T-helper 1 cell treated with Interleukin-12 subunit alpha and Interleukin-12 subunit beta and Interleukin-4 antibody, amounts not matched to agents 30 μg/mL and 1 μg/mL, for 36 hours (primary cell): ENCODE measurements at regions not wholly inside any gene's neighbourhood (a gene's known extent, or its start where the extent isn't known, plus 50 kb on each side); places are given as distances from the start of the nearest gene placed in this dataset.

Experiments
- H3K27ac Mint-ChIP-seq: one replicate; pipeline ENCODE4 v1.8.0; 2021; ENCODE audit warnings: mild to moderate bottlenecking, mixed read lengths
- H3K27me3 Mint-ChIP-seq: one replicate; pipeline ENCODE4 v1.8.0; 2021; ENCODE audit warnings: low read depth, mixed read lengths
- H3K36me3 Mint-ChIP-seq: one replicate; pipeline ENCODE4 v1.8.0; 2021; ENCODE audit warnings: low read depth, mixed read lengths
- H3K4me1 Mint-ChIP-seq: one replicate; pipeline ENCODE4 v1.8.0; 2021; ENCODE audit warnings: low read depth, mixed read lengths
- H3K4me3 Mint-ChIP-seq: one replicate; pipeline ENCODE4 v1.8.0; 2021; ENCODE audit warnings: mild to moderate bottlenecking, moderate library complexity, mixed read lengths
- H3K9me3 Mint-ChIP-seq: one replicate; pipeline ENCODE4 v1.8.0; 2021; ENCODE audit warnings: mixed read lengths

- Mint-ChIP-seq H3K36me3 (no peaks in the 10 kb centered on the region), H3K27ac (no peak overlapping the region), H3K27me3 (no peaks in the 10 kb centered on the region), H3K9me3 (no peaks in the 10 kb centered on the region), H3K4me1 (no peaks in the 10 kb centered on the region), H3K4me3 (no peak overlapping the region)
Measured at GRCh38 chr14:54278087-54278486, 118.7 kb upstream of the CDKN3 start.

GRCh38 chr14:54278665-54279295 is 118.0 kb upstream of the CDKN3 start:
- Mint-ChIP-seq H3K36me3 (no peaks in the 10 kb centered on the region), H3K27me3 (no peaks in the 10 kb centered on the region), H3K4me1 (no peaks in the 10 kb centered on the region), H3K27ac (no peak overlapping the region), H3K9me3 (no peaks in the 10 kb centered on the region), H3K4me3 (no peak overlapping the region)

- no peaks in the 10 kb centered on the region for H3K4me1 Mint-ChIP-seq
- H3K4me3 Mint-ChIP-seq, result no peak overlapping the region
- H3K27me3 Mint-ChIP-seq, result peaks cover 3% of the 10 kb centered on the region
- H3K9me3 Mint-ChIP-seq, result no peaks in the 10 kb centered on the region
- no peaks in the 10 kb centered on the region for H3K36me3 Mint-ChIP-seq
- no peak overlapping the region for H3K27ac Mint-ChIP-seq
Measured at GRCh38 chr14:54282849-54283248, 114.0 kb upstream of the CDKN3 start.

GRCh38 chr14:54285030-54285429 is 111.8 kb upstream of the CDKN3 start:
- peaks cover 3% of the 10 kb centered on the region for H3K27me3 Mint-ChIP-seq
- no peak overlapping the region for H3K4me3 Mint-ChIP-seq
- no peak overlapping the region for H3K27ac Mint-ChIP-seq
- H3K36me3 Mint-ChIP-seq, result no peaks in the 10 kb centered on the region
- H3K4me1 Mint-ChIP-seq, result no peaks in the 10 kb centered on the region
- H3K9me3 Mint-ChIP-seq, result no peaks in the 10 kb centered on the region

- Mint-ChIP-seq H3K9me3 (no peaks in the 10 kb centered on the region), H3K27ac (no peak overlapping the region), H3K27me3 (peaks cover 25% of the 10 kb centered on the region), H3K36me3 (no peaks in the 10 kb centered on the region), H3K4me1 (no peaks in the 10 kb centered on the region), H3K4me3 (no peak overlapping the region)
Measured at GRCh38 chr14:54291491-54292191, 105.2 kb upstream of the CDKN3 start.

GRCh38 chr14:54294802-54295201 is 102.0 kb upstream of the CDKN3 start:
- no peak overlapping the region for H3K27ac Mint-ChIP-seq

GRCh38 chr14:54299410-54300363 is 97.1 kb upstream of the CDKN3 start:
- H3K36me3 Mint-ChIP-seq, result no peaks in the 10 kb centered on the region
- H3K4me1 Mint-ChIP-seq, result no peaks in the 10 kb centered on the region
- no peak overlapping the region for H3K4me3 Mint-ChIP-seq
- H3K27ac Mint-ChIP-seq, result no peak overlapping the region
- H3K27me3 Mint-ChIP-seq, result peaks cover 27% of the 10 kb centered on the region
- H3K9me3 Mint-ChIP-seq, result peaks cover 5% of the 10 kb centered on the region

More at GRCh38 chr14:54294802-54295201, 102.0 kb upstream of the CDKN3 start:
- H3K4me3 Mint-ChIP-seq, result no peak overlapping the region
- peaks cover 40% of the 10 kb centered on the region for H3K27me3 Mint-ChIP-seq
- no peaks in the 10 kb centered on the region for H3K36me3 Mint-ChIP-seq
- peaks cover 5% of the 10 kb centered on the region for H3K9me3 Mint-ChIP-seq
- H3K4me1 Mint-ChIP-seq, result no peaks in the 10 kb centered on the region

- Mint-ChIP-seq H3K4me3 (no peak overlapping the region), H3K4me1 (no peaks in the 10 kb centered on the region), H3K27ac (no peak overlapping the region), H3K9me3 (peaks cover 5% of the 10 kb centered on the region), H3K27me3 (peaks cover 29% of the 10 kb centered on the region), H3K36me3 (no peaks in the 10 kb centered on the region)
Measured at GRCh38 chr14:54300881-54301280, 95.9 kb upstream of the CDKN3 start.

- Mint-ChIP-seq H3K4me3 (no peak overlapping the region), H3K9me3 (peaks cover 5% of the 10 kb centered on the region), H3K4me1 (no peaks in the 10 kb centered on the region), H3K27me3 (peaks cover 28% of the 10 kb centered on the region), H3K27ac (no peak overlapping the region), H3K36me3 (no peaks in the 10 kb centered on the region)
Measured at GRCh38 chr14:54301359-54301758, 95.4 kb upstream of the CDKN3 start.

- Mint-ChIP-seq H3K27me3 (peaks cover 6% of the 10 kb centered on the region), H3K4me1 (no peaks in the 10 kb centered on the region), H3K9me3 (no peaks in the 10 kb centered on the region), H3K4me3 (no peak overlapping the region), H3K36me3 (no peaks in the 10 kb centered on the region), H3K27ac (no peak overlapping the region)
Measured at GRCh38 chr14:54306806-54307205, 90.0 kb upstream of the CDKN3 start.

- H3K36me3 Mint-ChIP-seq, result no peaks in the 10 kb centered on the region
- H3K4me3 Mint-ChIP-seq, result no peak overlapping the region
- no peaks in the 10 kb centered on the region for H3K4me1 Mint-ChIP-seq
- H3K27me3 Mint-ChIP-seq, result peaks cover 10% of the 10 kb centered on the region
- H3K27ac Mint-ChIP-seq, result no peak overlapping the region
- no peaks in the 10 kb centered on the region for H3K9me3 Mint-ChIP-seq
Measured at GRCh38 chr14:54309615-54310014, 87.2 kb upstream of the CDKN3 start.

- Mint-ChIP-seq H3K27ac (no peak overlapping the region), H3K36me3 (no peaks in the 10 kb centered on the region), H3K4me3 (no peak overlapping the region), H3K9me3 (no peaks in the 10 kb centered on the region), H3K4me1 (no peaks in the 10 kb centered on the region), H3K27me3 (peaks cover 6% of the 10 kb centered on the region)
Measured at GRCh38 chr14:54310151-54310850, 86.5 kb upstream of the CDKN3 start.

GRCh38 chr14:54310851-54311228 is 86.0 kb upstream of the CDKN3 start:
- H3K9me3 Mint-ChIP-seq, result no peaks in the 10 kb centered on the region
- H3K27ac Mint-ChIP-seq, result no peak overlapping the region
- no peaks in the 10 kb centered on the region for H3K36me3 Mint-ChIP-seq

GRCh38 chr14:54312166-54312801 is 84.5 kb upstream of the CDKN3 start:
- H3K27ac Mint-ChIP-seq, result no peak overlapping the region
- no peaks in the 10 kb centered on the region for H3K9me3 Mint-ChIP-seq
- no peak overlapping the region for H3K4me3 Mint-ChIP-seq
- H3K4me1 Mint-ChIP-seq, result no peaks in the 10 kb centered on the region
- H3K27me3 Mint-ChIP-seq, result peaks cover 4% of the 10 kb centered on the region
- H3K36me3 Mint-ChIP-seq, result no peaks in the 10 kb centered on the region

More at GRCh38 chr14:54310851-54311228, 86.0 kb upstream of the CDKN3 start:
- no peak overlapping the region for H3K4me3 Mint-ChIP-seq
- no peaks in the 10 kb centered on the region for H3K4me1 Mint-ChIP-seq
- peaks cover 4% of the 10 kb centered on the region for H3K27me3 Mint-ChIP-seq
